ENCODE measurements at regions not wholly inside any gene's neighbourhood (a gene's known extent, or its start where the extent isn't known, plus 50 kb on each side); places are given as distances from the start of the nearest gene placed in this dataset.

DNA sequence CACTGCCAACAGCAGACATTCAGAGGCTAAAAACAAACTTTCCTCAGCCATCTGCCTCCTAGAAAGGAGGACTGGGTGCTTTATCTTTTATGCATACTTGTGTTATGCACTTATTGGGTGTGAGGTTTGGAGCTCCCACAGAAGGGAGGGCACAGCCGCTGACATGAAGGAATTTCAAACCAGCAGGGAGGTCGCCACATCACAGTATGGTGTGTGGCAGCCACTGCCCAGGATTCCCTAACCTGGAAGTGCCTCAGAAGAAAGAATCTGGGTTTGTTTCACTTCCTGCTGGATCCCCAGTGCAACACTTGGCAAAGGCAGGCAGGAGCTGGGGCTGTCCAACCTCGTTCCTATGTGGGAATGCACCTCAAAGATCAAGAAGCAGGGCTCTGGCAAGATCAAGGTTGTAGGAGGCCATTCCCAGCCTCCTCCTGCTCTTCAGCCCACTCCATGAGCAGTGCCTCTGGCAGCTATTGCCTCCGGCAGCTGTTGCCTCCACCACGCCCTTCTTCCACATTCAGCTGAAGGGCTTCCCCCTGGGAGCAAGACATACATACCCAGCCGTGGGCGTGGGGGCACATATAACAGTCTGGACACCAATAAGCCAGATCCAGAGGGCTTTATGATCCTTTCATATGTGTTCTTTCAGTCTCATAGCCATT is 109.0 kb upstream of the MAMLD1 start:
- WGBS, 3 donors = 56 to 78% (median 73%) methylated on average over 5 to 7 of the region's 7 CpGs
- H3K27me3 ChIP-seq (ENCODE audit: insufficient read depth in 3 of 3, low read length in 2 of 3) = no peaks in the 10 kb centered on the region
- TF ChIP-seq CTCF (IDR thresholded peaks at IDR 0.05) = no peak
- DNase-seq = no peak
- no peak for ATAC-seq
- H3K4me3 ChIP-seq = no peak overlapping the region
- no peaks in the 10 kb centered on the region for H3K36me3 ChIP-seq (ENCODE audit: insufficient read depth in 1 of 2, low read depth in 1 of 2)
- intact Hi-C loops (cut with DNase I) = no loop called here
- no peaks in the 10 kb centered on the region for H3K9me3 ChIP-seq
- no peak overlapping the region for H3K27ac ChIP-seq
- H3K4me1 ChIP-seq = no peaks in the 10 kb centered on the region

GRCh38 chrX:150254909-150255308 is 108.2 kb upstream of the MAMLD1 start:
- Histone ChIP-seq H3K27ac (no peak overlapping the region), H3K4me3 (no peak overlapping the region), H3K27me3 (ENCODE audit: insufficient read depth in 3 of 3, low read length in 2 of 3) (no peaks in the 10 kb centered on the region), H3K9me3 (no peaks in the 10 kb centered on the region), H3K36me3 (ENCODE audit: insufficient read depth in 1 of 2, low read depth in 1 of 2) (no peaks in the 10 kb centered on the region), H3K4me1 (no peaks in the 10 kb centered on the region)
- intact Hi-C loops (cut with DNase I) = no loop called here
- ATAC-seq (no peak), DNase-seq (no peak)
- no peak for TF ChIP-seq CTCF (IDR thresholded peaks at IDR 0.05)
- 56 to 94% (median 85%) methylated on average over 3 of the region's 3 CpGs for WGBS, 3 donors

GRCh38 chrX:150255441-150256296 is 107.4 kb upstream of the MAMLD1 start:
- TF ChIP-seq CTCF (IDR thresholded peaks at IDR 0.05) = no peak
- H3K27me3 ChIP-seq (ENCODE audit: insufficient read depth in 3 of 3, low read length in 2 of 3) = no peaks in the 10 kb centered on the region
- no peak overlapping the region for H3K4me3 ChIP-seq
- ATAC-seq = no peak
- DNase-seq = no peak
- no peaks in the 10 kb centered on the region for H3K4me1 ChIP-seq
- 52 to 79% (median 55%) methylated on average over 9 of the region's 9 CpGs for WGBS, 3 donors
- no peaks in the 10 kb centered on the region for H3K9me3 ChIP-seq
- no peak overlapping the region for H3K27ac ChIP-seq
- intact Hi-C loops (cut with DNase I) = no loop called here
- H3K36me3 ChIP-seq (ENCODE audit: insufficient read depth in 1 of 2, low read depth in 1 of 2) = no peaks in the 10 kb centered on the region

- Histone ChIP-seq H3K4me1 (no peaks in the 10 kb centered on the region), H3K27ac (no peak overlapping the region), H3K4me3 (no peak overlapping the region), H3K36me3 (ENCODE audit: insufficient read depth in 1 of 2, low read depth in 1 of 2) (no peaks in the 10 kb centered on the region), H3K9me3 (no peaks in the 10 kb centered on the region), H3K27me3 (ENCODE audit: insufficient read depth in 3 of 3, low read length in 2 of 3) (no peaks in the 10 kb centered on the region)
- WGBS, 3 donors = 81 to 98% (median 95%) methylated on average over 2 of the region's 2 CpGs
- intact Hi-C loops (cut with DNase I) = no loop called here
- no peak for TF ChIP-seq CTCF (IDR thresholded peaks at IDR 0.05)
- no peak for DNase-seq
- ATAC-seq = no peak
These were observed 106.8 kb upstream of the MAMLD1 start for GRCh38 chrX:150256297-150256650.
